HepG2 (cell line): ENCODE measurements at regions not wholly inside any gene's neighbourhood (a gene's known extent, or its start where the extent isn't known, plus 50 kb on each side); places are given as distances from the start of the nearest gene placed in this dataset.

Experiments used
- ATAC-seq: fragments of 200-7000 bp; cut with Tn5 transposase; 3 replicates; pipeline ENCODE4 v1.9.1; 2020; ENCODE audit warnings: mild to moderate bottlenecking, moderate library complexity
- BruUV-seq: library from RNA; stranded (reverse); fragments of 400-500 nt; replicated peaks from 2 replicates; lab custom pipeline; 2021; lab: Mats Ljungman, UMichigan
- CTCF ChIA-PET: fragments of 300-600 bp; formaldehyde crosslinking; extraction: SDS; loops from one replicate; lab custom pipeline; 2021; ENCODE audit warnings: low total read pairs, inconsistent platforms, low intra/inter-chr PET ratio; lab: Yijun Ruan, JAX
- POLR2A ChIA-PET: fragments of 350-600 bp; sonication (Branson Sonifier 250); formaldehyde crosslinking; loops from one replicate; lab custom pipeline; 2020; ENCODE audit warnings: antibody characterized with exemption, inconsistent platforms; lab: Yijun Ruan, JAX
- DNase-seq: peaks from one replicate; pipeline ENCODE4 v3.0.0-alpha.2; 2015; ENCODE audit warnings: low spot score
- FAIRE-seq: peaks from 3 replicates; lab custom pipeline; 2011; peaks lifted over from hg19 to GRCh38; lab: Jason Lieb, UNC
- H2AFZ ChIP-seq: one replicate; pipeline ENCODE4 v1.6.1; 2011; ENCODE audit warnings: low read length, inconsistent platforms
- H3K27ac ChIP-seq: fragments of 300-600 bp; 3 replicates; pipeline ENCODE4 v1.8.0; 2011; ENCODE audit warnings: mixed run types, mild to moderate bottlenecking, mixed read lengths, low read length, inconsistent platforms; ENCODE audit not compliant: insufficient read depth; ENCODE audit errors: extremely low read length
- H3K27me3 ChIP-seq, 2 experiments: fragments of 200-600 bp in 1 of 2; 2 replicates in 1 of 2; 3 replicates in 1 of 2; pipeline versions ENCODE4 v1.6.0 to v1.8.0; 2011; ENCODE audit warnings: low read length in 2 of 2, mild to moderate bottlenecking in 2 of 2, moderate library complexity in 2 of 2, inconsistent platforms in 1 of 2; ENCODE audit not compliant: insufficient read depth in 2 of 2, control insufficient read depth in 1 of 2
- H3K36me3 ChIP-seq, 2 experiments: fragments of 200-600 bp in 1 of 2; replicated peaks in 1 of 2; 2 replicates in 1 of 2; 3 replicates in 1 of 2; pipeline versions ENCODE4 v1.5.1 to v1.8.0; 2011; ENCODE audit warnings: low read length in 2 of 2, inconsistent platforms in 1 of 2; ENCODE audit not compliant: insufficient read depth in 2 of 2, control insufficient read depth in 1 of 2
- H3K4me1 ChIP-seq: 2 replicates; pipeline ENCODE4 v1.5.1; 2012; ENCODE audit warnings: low read length, inconsistent platforms; ENCODE audit not compliant: insufficient read depth
- H3K4me2 ChIP-seq: 2 replicates; pipeline ENCODE4 v1.6.0; 2011; ENCODE audit warnings: low read depth, low read length, inconsistent platforms
- H3K4me3 ChIP-seq, 3 experiments: fragments of 200-600 bp in 1 of 3; sonication (generic), shearing (Covaris generic) in 1 of 3; replicated peaks in 1 of 3; 2 replicates each; pipeline ENCODE4 v1.5.1; 2011 to 2016; ENCODE audit warnings: low read length in 3 of 3, inconsistent platforms in 2 of 3, low read depth in 2 of 3, mild to moderate bottlenecking in 2 of 3, control low read depth in 1 of 3, mixed read lengths in 1 of 3; ENCODE audit not compliant: insufficient read depth in 1 of 3
- H3K79me2 ChIP-seq: one replicate; pipeline ENCODE4 v1.6.1; 2011; ENCODE audit warnings: low read length, inconsistent platforms; ENCODE audit not compliant: insufficient read depth
- H3K9ac ChIP-seq: 2 replicates; pipeline ENCODE4 v1.6.0; 2011; ENCODE audit warnings: mild to moderate bottlenecking, low read depth, low read length, inconsistent platforms; ENCODE audit not compliant: insufficient read depth
- H3K9me3 ChIP-seq: 2 replicates; pipeline ENCODE4 v1.5.1; 2012; ENCODE audit warnings: mild to moderate bottlenecking, low read length
- H4K20me1 ChIP-seq: 2 replicates; pipeline ENCODE4 v1.6.0; 2011; ENCODE audit warnings: inconsistent platforms, mild to moderate bottlenecking, low read length, moderate library complexity; ENCODE audit not compliant: insufficient read depth
- ARHGAP35 ChIP-seq: sonication (generic); formaldehyde crosslinking; IDR thresholded peaks from 2 replicates; pipeline ENCODE4 v1.9.0; 2022; ENCODE audit warnings: mild to moderate bottlenecking, inconsistent platforms, moderate library complexity, missing genetic modification reagents, borderline replicate concordance
- CENPT ChIP-seq: sonication (generic); formaldehyde crosslinking; IDR thresholded peaks from 2 replicates; pipeline ENCODE4 v1.8.0; 2022; ENCODE audit warnings: low read depth, mild to moderate bottlenecking, moderate library complexity, missing genetic modification reagents
- FOXP1 ChIP-seq, 2 experiments: fragments of 450-650 bp in 1 of 2; IDR thresholded peaks; 2 replicates each; pipeline ENCODE4 v1.6.1; 2017 to 2018; ENCODE audit warnings: antibody characterized with exemption in 1 of 2
- MBNL3 ChIP-seq: fragments of 250-450 bp; sonication (Bioruptor Pico); conservative IDR thresholded peaks from 2 replicates; pipeline ENCODE4 v1.8.0; 2022; ENCODE audit warnings: mild to moderate bottlenecking, inconsistent platforms
- NFRKB ChIP-seq: fragments of 450-650 bp; IDR thresholded peaks from 2 replicates; pipeline ENCODE4 v1.6.1; 2017
- SIX1 ChIP-seq: sonication (generic); formaldehyde crosslinking; IDR thresholded peaks from 2 replicates; pipeline ENCODE4 v1.4.0; 2020; ENCODE audit warnings: missing genetic modification reagents, borderline replicate concordance
- ZNF431 ChIP-seq: sonication (generic); formaldehyde crosslinking; IDR thresholded peaks from 2 replicates; pipeline ENCODE4 v1.9.0; 2022; ENCODE audit warnings: missing genetic modification reagents, low read depth, mild to moderate bottlenecking, borderline replicate concordance
- ZNF747 ChIP-seq: sonication (generic); formaldehyde crosslinking; IDR thresholded peaks from 2 replicates; pipeline ENCODE4 v1.8.1; 2023; ENCODE audit warnings: missing genetic modification reagents, mild to moderate bottlenecking, borderline replicate concordance
- in situ Hi-C: cut with HindIII; loops from 2 replicates; pipeline ENCODE4 v1.10.0; 2017; ENCODE audit warnings: low pct_unique_long_range_greater_than_20kb; ENCODE audit not compliant: extremely low pct_ligation_motif_present
- intact Hi-C: fragments of 100-400 bp; cut with micrococcal nuclease; formaldehyde crosslinking; loops from one replicate; pipeline ENCODE4 v1.10.0; 2022; ENCODE audit not compliant: unreplicated experiment
- TF ChIP-seq, protein P1 (sequence below): sonication (generic); formaldehyde crosslinking; IDR thresholded peaks from 2 replicates; pipeline ENCODE4 v1.5.1; 2020; ENCODE audit warnings: missing genetic modification reagents, mild to moderate bottlenecking, borderline replicate concordance
- TF ChIP-seq, protein P2 (sequence below): IDR thresholded peaks from 2 replicates; pipeline ENCODE4 v1.4.0; 2020; ENCODE audit warnings: mild to moderate bottlenecking, missing genetic modification reagents

DNA sequence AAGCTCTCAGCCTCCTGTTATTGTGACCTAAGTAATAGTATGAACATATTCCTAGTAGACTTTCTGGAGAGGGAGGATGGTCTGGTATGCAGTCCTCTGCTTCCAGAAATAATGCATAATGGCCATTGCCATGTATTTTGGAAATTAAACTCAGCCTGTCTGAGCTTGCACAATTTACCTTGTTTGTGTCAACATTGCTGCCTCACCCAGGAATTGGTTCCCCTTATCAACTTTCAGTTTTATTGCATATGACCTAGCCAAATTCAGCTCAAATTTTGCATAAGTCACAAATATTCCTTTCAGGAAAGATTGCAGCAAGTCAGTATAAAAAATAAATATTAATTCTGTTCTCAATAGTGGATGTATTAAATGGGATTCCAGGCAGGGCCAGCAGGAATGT is 101.9 kb upstream of the SLC5A9 start:
- no peaks in the 10 kb centered on the region for H3K79me2 ChIP-seq

More for the DNA sequence above, 101.9 kb upstream of the SLC5A9 start:
- DNase-seq (no peak), ATAC-seq (no peak), FAIRE-seq (no peak)
- no TSS peak for BruUV-seq
- no peak overlapping the region for H3K27ac ChIP-seq
- no peaks in the 10 kb centered on the region for H3K36me3 ChIP-seq
- no peaks in the 10 kb centered on the region for H4K20me1 ChIP-seq
- no peak for TF ChIP-seq NFRKB
- no peak for TF ChIP-seq FOXP1 (IDR thresholded peaks at IDR 0.05)
- TF ChIP-seq FOXP1 (CRISPR knock-in tag; IDR thresholded peaks at IDR 0.05), result no peak
- TF ChIP-seq, protein P1, sequence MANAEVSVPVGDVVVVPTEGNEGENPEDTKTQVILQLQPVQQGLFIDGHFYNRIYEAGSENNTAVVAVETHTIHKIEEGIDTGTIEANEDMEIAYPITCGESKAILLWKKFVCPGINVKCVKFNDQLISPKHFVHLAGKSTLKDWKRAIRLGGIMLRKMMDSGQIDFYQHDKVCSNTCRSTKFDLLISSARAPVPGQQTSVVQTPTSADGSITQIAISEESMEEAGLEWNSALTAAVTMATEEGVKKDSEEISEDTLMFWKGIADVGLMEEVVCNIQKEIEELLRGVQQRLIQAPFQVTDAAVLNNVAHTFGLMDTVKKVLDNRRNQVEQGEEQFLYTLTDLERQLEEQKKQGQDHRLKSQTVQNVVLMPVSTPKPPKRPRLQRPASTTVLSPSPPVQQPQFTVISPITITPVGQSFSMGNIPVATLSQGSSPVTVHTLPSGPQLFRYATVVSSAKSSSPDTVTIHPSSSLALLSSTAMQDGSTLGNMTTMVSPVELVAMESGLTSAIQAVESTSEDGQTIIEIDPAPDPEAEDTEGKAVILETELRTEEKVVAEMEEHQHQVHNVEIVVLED (CRISPR knock-in tag), result no peak
- no peak for TF ChIP-seq MBNL3 (CRISPR knock-in tag)
- TF ChIP-seq ZNF431, result no peak
- no peak for TF ChIP-seq ARHGAP35 (CRISPR knock-in tag)
- no peak for TF ChIP-seq SIX1
- no peak for TF ChIP-seq ZNF747 (CRISPR knock-in tag)
- TF ChIP-seq CENPT (CRISPR knock-in tag), result no peak
- TF ChIP-seq, protein P2, sequence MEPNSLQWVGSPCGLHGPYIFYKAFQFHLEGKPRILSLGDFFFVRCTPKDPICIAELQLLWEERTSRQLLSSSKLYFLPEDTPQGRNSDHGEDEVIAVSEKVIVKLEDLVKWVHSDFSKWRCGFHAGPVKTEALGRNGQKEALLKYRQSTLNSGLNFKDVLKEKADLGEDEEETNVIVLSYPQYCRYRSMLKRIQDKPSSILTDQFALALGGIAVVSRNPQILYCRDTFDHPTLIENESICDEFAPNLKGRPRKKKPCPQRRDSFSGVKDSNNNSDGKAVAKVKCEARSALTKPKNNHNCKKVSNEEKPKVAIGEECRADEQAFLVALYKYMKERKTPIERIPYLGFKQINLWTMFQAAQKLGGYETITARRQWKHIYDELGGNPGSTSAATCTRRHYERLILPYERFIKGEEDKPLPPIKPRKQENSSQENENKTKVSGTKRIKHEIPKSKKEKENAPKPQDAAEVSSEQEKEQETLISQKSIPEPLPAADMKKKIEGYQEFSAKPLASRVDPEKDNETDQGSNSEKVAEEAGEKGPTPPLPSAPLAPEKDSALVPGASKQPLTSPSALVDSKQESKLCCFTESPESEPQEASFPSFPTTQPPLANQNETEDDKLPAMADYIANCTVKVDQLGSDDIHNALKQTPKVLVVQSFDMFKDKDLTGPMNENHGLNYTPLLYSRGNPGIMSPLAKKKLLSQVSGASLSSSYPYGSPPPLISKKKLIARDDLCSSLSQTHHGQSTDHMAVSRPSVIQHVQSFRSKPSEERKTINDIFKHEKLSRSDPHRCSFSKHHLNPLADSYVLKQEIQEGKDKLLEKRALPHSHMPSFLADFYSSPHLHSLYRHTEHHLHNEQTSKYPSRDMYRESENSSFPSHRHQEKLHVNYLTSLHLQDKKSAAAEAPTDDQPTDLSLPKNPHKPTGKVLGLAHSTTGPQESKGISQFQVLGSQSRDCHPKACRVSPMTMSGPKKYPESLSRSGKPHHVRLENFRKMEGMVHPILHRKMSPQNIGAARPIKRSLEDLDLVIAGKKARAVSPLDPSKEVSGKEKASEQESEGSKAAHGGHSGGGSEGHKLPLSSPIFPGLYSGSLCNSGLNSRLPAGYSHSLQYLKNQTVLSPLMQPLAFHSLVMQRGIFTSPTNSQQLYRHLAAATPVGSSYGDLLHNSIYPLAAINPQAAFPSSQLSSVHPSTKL (CRISPR knock-in tag), result no peak
- H2AFZ ChIP-seq, result no peak overlapping the region
- ChIA-PET POLR2A (no interaction called here), CTCF (no interaction called here)
- no peak overlapping the region for H3K9ac ChIP-seq
- H3K27me3 ChIP-seq, result peaks cover 0 to 1% of the 10 kb centered on the region in 2 experiments; a peak in 1 of 5 replicates
- in situ Hi-C loops, result no loop called here
- intact Hi-C loops, result no loop called here
- no peak overlapping the region for H3K4me3 ChIP-seq
- peaks cover 15% of the 10 kb centered on the region for H3K4me1 ChIP-seq
- peaks cover 13% of the 10 kb centered on the region; the same call in 1 of the 2 replicates for H3K9me3 ChIP-seq
- H3K4me2 ChIP-seq, result no peak overlapping the region
